NCI-H460 (cell line): ENCODE measurements at regions not wholly inside any gene's neighbourhood (a gene's known extent, or its start where the extent isn't known, plus 50 kb on each side); places are given as distances from the start of the nearest gene placed in this dataset.

Source experiments
- DNase-seq: peaks from one replicate; pipeline ENCODE4 v3.0.0-alpha.2; 2016; ENCODE audit warnings: low read depth; ENCODE audit errors: extremely low read depth

DNA sequence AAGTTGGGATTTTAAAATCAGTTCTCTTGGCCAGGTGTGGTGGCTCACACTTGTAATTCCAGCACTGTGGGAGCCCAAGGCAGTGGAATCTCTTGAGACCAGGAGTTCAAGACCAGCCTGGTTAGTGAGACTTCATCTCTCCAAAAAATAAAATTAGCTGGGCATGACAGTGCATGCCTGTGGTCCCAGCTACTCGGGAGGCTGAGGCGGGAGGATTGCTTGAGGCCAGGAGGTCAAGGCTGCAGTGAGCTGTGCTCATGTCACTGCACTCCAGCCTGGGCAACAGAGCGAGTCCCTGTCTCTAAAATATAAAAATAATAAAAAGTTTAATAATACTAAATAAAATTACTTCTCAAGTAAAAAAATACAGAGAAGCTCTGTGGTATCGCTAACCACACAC lies 77.5 kb downstream of the FOXA2 start:
- DNase-seq: no peak

DNA sequence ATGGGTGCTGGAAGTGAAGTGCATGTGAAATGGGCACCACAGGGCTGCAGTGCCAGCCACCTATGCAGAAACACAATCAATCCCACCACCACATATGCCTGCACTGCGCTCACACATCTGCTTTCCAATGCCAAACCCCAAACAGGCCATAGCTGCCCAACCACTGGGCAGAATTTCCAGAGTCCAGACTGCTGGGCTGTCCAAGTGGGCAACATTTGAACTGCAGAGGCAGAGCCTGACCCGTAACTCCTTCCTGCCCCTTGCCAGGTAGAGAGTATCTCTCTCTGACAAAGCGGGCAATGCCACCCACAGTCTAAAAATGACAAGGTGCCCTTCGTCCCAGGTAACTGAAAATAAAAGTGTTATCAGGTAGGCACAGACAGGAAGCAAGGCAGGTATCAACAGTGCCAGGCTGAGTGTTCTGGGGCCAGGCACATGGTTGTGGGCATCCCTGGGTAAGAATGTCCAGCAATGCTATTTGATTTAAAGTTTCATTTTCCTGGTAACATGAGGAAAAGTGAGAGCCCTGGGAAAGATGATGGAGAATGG lies 79.5 kb downstream of the FOXA2 start:
- no peak for DNase-seq

- no peak for DNase-seq
Observed at GRCh38 chr20:22503577-22503976, 80.8 kb downstream of the FOXA2 start.

DNA sequence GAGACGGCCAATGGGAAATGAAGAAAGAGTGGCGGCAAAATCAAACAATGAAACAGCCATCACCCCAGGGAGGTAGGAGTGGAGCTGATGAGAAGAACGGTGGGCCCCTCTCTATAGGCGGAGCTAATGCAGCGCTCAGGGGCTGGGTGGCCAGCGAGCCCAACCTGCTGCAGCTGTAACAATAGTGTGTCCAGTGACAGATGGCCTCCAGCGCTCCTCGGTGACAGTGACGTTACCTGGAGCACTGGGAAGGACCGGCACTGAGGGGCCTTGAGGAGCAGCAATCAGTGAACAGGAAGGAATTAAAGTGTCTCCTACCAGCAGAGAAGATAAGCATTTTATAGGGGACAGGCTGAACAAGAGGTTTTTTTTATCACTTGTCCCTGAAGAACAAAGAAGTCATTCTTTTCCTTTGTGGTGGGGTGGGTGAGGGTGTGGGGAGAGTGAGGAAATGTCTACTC lies 81.6 kb downstream of the FOXA2 start:
- DNase-seq: no peak

GRCh38 chr20:22501566-22502344 lies 82.6 kb downstream of the FOXA2 start:
- no peak for DNase-seq

- DNase-seq: no peak
Observed at GRCh38 chr20:22501034-22501433, 83.3 kb downstream of the FOXA2 start.

- no peak for DNase-seq
Observed at GRCh38 chr20:22499515-22500166, 84.7 kb downstream of the FOXA2 start.

DNA sequence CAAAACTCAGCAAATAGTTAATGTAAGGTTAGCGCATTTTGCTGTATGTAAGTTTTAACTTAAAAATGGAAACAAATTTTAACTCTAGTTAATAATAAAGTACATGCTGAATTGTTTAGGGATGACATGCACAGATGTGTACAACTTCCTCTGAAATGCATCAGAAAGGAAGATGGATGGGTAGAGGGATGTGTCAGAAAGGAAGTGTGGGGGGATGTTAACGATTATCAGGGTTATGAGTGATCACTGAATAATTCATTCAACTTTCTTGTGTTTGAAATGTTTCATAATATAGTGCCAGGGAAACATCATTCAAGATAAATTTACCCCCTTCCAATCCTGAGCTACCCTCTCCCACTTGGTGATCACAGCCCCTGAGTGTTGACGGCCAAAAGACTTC lies 87.6 kb downstream of the FOXA2 start:
- DNase-seq: no peak

DNA sequence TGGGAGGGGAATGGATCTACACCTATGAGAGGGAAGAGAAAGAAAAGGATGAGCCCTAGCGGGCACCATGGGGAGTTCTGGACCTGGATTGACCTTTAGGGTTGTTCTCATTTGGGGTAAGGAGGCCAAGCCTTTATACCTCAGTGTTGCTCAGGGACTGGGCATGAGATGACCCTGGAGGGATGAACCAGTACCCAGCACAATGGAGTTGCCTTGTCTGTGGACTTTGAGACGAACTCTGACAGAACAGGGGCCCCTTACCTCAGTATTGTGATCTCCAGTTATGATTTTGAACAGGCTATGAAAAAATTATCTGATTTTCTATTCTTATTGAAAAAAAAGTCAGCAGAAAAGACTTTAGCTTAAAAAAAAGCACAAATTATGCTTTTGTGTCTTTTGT lies 88.6 kb downstream of the FOXA2 start:
- no peak for DNase-seq

- no peak for DNase-seq
Observed at GRCh38 chr20:22495172-22495571, 89.2 kb downstream of the FOXA2 start.

- no peak for DNase-seq
Observed at GRCh38 chr20:22492497-22492896, 91.9 kb downstream of the FOXA2 start.

DNA sequence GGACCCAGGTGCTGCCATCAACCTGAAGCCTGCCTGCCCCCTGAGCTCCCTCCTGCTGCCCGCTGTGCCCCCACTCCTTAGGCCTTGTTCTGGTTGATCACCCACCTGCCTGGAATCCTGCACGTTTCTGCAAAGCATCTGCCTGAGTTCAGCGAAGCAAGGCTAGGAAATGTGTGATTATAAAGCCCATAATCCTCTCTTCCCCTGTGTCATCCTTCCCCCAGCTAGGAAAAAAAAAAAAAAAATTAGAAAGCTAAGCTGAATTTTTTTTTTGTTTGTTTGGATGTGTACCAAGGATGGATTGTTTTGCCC lies 93.2 kb downstream of the FOXA2 start:
- no peak for DNase-seq

GRCh38 chr20:22490287-22491193 lies 93.8 kb downstream of the FOXA2 start:
- no peak for DNase-seq

DNA sequence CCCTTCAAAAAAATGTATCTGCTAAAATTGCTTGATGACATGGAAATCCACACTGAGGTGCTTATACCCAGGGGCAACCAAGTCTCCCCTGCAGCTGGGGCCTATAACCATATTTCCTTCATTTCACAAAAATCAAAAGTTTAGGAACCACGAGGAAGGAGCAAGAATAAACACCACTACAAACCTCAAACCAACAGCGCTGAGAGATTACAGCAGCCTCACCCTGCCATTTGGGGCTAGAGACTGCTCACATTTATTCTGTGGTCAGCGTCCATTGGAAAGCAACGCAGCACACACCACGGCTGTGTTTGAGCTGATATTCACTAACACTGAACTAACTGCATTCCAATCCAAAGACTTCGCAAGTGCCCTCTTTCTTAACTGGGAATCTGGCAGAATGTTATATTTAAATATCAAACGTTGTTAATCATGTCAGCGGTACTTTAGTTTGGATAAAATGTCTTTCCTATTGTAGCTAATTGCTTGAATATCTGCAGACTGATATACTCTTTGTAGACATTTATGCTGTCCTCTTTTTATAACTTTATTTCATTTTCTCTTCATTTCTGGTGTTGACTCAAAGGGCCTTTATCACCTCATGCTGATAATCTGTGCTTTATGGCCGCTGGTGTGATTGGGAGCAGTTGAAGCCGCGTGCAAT lies 94.6 kb downstream of the FOXA2 start:
- no peak for DNase-seq

DNA sequence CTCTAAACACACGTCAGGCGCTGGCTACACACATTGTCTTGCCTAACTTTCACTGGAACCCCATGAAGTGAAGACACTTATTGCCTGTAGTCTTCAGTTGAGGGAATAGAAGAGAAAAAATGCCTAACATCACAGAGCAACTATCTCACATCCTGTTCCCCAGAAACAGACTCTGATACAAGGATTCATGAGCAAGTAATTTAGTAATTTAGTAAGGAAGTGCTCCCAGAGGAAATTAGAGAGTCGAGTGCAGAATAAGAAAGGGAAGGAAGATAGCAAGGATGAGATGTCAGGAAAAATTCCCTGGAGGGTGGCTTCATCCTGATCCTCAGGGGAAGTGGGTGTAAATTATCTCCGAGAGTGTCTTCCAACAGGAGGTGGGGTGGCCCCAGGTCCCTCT lies 104.0 kb downstream of the FOXA2 start:
- DNase-seq: no peak

GRCh38 chr20:22475662-22476061 lies 108.7 kb downstream of the FOXA2 start:
- no peak for DNase-seq

DNA sequence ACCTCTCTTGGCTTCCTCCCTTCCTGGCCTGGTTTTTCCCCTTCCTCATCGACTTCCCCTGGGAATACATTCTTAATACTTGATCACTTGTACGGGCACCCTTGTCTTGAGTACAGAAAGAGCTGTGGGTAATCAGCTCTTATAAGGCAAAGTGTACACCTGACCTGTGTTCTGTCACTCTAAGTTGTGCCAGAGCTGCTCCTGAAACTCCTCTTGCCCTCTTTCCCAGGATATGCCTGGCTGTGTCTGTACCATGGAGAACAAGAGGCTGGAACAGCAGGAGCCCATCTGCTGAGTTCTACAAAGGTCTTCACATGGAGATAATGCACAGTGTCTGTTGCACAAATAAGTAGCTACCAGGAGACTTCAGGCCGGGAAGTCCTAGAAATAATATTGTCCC lies 110.1 kb downstream of the FOXA2 start:
- no peak for DNase-seq

DNA sequence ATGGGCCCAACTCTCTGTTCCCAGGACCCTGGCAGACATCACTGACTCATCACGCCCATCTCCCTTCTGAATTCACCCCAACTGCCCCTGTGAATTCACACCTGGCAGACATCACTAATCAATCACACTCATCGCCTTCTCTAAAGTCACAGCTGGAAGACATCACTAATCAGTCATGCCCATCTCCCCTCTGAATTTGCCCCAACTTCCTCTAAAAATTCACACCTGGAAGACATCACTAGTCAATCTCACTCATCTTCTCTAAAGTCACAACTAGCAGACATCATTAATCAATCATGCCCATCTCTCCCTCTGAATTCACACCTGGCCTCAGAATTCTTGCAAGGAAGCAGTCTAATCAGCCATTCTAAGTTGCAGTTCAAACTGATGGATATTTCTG lies 111.1 kb downstream of the FOXA2 start:
- DNase-seq: no peak

GRCh38 chr20:22472447-22473100 lies 111.8 kb downstream of the FOXA2 start:
- no peak for DNase-seq

- no peak for DNase-seq
Observed at GRCh38 chr20:22471156-22471836, 113.1 kb downstream of the FOXA2 start.
